NOMO-1 treated with DMSO at 0.1 percent for 48 hours (cell line): ENCODE measurements at regions not wholly inside any gene's neighbourhood (a gene's known extent, or its start where the extent isn't known, plus 50 kb on each side); places are given as distances from the start of the nearest gene placed in this dataset.
A peak's percentile ranks its signal among the peaks of the same experiment; 100 is the strongest.

Experiments
- DNase-seq: peaks from one replicate; lab custom pipeline; 2025; ENCODE audit not compliant: unreplicated experiment; lab: John Stamatoyannopoulos, UW

GRCh38 chr2:145020139-145020538, 500.2 kb upstream of the ZEB2 start:
- DNase-seq = no peak

GRCh38 chr2:145018502-145018901, 498.6 kb upstream of the ZEB2 start:
- DNase-seq = no peak

- no peak for DNase-seq
Observed at GRCh38 chr2:145017149-145017548, 497.2 kb upstream of the ZEB2 start.

- DNase-seq = no peak
Observed at GRCh38 chr2:145016711-145017110, 496.8 kb upstream of the ZEB2 start.

GRCh38 chr2:145015561-145015960, 495.6 kb upstream of the ZEB2 start:
- no peak for DNase-seq

GRCh38 chr2:145012806-145013205, 492.9 kb upstream of the ZEB2 start:
- no peak for DNase-seq

GRCh38 chr2:145012214-145012670, 492.3 kb upstream of the ZEB2 start:
- DNase-seq = no peak

GRCh38 chr2:145010635-145011034, 490.7 kb upstream of the ZEB2 start:
- no peak for DNase-seq

- DNase-seq = no peak
Observed at GRCh38 chr2:145007960-145008263, 488.0 kb upstream of the ZEB2 start.

GRCh38 chr2:145007093-145007959, 487.4 kb upstream of the ZEB2 start:
- no peak for DNase-seq

- no peak for DNase-seq
Observed at GRCh38 chr2:145002624-145003023, 482.7 kb upstream of the ZEB2 start.

GRCh38 chr2:145000376-145000775, 480.5 kb upstream of the ZEB2 start:
- DNase-seq = no peak

- DNase-seq = no peak
Observed at GRCh38 chr2:144999936-145000335, 480.0 kb upstream of the ZEB2 start.

- DNase-seq = no peak
Observed at GRCh38 chr2:144999071-144999875, 479.4 kb upstream of the ZEB2 start.

- no peak for DNase-seq
Observed at GRCh38 chr2:144998435-144998834, 478.5 kb upstream of the ZEB2 start.

- DNase-seq = no peak
Observed at GRCh38 chr2:144996225-144996795, 476.4 kb upstream of the ZEB2 start.

- peak; percentile 8 for DNase-seq
Observed at GRCh38 chr2:144995482-144995881, 475.6 kb upstream of the ZEB2 start.

- DNase-seq = no peak
Observed at GRCh38 chr2:144990661-144991060, 470.7 kb upstream of the ZEB2 start.

- no peak for DNase-seq
Observed at GRCh38 chr2:144989579-144990270, 469.8 kb upstream of the ZEB2 start.

- no peak for DNase-seq
Observed at GRCh38 chr2:144988591-144988990, 468.7 kb upstream of the ZEB2 start.

- DNase-seq = no peak
Observed at GRCh38 chr2:144986691-144987090, 466.8 kb upstream of the ZEB2 start.
